NCI-H460 (cell line): ENCODE measurements at regions not wholly inside any gene's neighbourhood (a gene's known extent, or its start where the extent isn't known, plus 50 kb on each side); places are given as distances from the start of the nearest gene placed in this dataset.
"Not testable (repeated sequence)": the region's sequence is repeated elsewhere in the genome, so short reads cannot be mapped to it uniquely, and the experiment has no call there.

Source experiments
- DNase-seq: peaks from one replicate; pipeline ENCODE4 v3.0.0-alpha.2; 2016; ENCODE audit warnings: low read depth; ENCODE audit errors: extremely low read depth

GRCh38 chr1:93774707-93775106 is 93.1 kb upstream of the BCAR3 start:
- DNase-seq: no peak

GRCh38 chr1:93773049-93773838 is 91.6 kb upstream of the BCAR3 start:
- no peak for DNase-seq

GRCh38 chr1:93771843-93772242 is 90.2 kb upstream of the BCAR3 start:
- no peak for DNase-seq

- no peak for DNase-seq
These were observed 89.0 kb upstream of the BCAR3 start for GRCh38 chr1:93770640-93771039.

DNA sequence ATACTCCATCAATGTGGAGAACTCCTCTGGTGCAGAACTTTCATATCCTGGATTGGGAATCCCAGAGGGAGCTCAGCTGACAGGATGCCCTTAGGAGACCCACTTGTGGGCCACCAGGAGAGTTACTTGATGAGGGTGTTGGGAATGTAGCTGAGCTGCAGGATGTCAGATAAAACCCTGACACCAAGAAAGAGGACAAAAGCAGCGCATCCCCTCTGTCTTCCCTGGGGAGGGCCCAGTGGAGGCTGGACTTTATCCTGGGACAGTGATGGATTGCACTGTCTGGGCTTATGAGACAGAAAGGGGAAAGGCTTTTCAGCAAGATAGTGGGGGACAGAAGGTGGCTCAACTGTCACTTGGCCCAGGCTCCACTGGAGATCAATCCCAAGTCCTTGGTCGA is 88.1 kb upstream of the BCAR3 start:
- no peak for DNase-seq

GRCh38 chr1:93768380-93768863 is 86.8 kb upstream of the BCAR3 start:
- DNase-seq: no peak

DNA sequence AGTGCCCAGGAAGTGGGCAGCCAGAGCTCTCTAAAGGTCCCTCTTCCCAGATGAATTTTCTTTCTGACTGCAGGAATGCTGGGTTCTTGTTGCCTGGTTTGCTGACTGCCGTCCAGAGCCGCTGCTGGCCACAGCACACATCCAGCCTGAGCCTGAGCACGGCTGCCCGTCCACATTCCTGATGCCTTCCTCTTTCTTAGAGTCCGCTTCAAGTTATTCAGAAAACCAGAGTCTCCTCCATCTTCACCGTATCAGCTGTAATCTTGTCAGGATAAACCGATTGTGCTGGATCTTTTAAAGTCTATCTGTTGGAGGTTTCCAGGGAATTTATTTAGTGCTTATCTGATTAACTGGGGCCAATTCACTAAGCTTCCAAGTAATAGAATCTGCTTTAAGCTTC is 84.8 kb upstream of the BCAR3 start:
- DNase-seq: no peak

DNA sequence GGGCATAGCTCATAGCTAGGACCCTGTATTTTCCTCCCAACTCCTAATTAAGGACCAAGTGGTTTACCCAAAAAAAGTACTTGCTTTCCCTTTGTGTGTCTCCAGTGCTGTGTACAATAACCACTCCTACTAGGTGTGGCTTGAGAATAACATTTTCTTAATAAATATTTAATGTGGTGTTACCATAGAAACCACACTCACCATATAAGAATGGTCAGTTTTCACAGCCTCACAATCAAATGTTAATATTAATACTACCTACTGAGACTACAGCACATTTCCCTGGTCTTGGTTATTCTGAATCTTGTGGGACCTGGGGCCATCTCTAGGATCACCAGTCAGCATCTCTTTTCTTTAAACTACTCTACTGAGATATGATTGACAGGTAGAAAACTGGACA is 83.5 kb upstream of the BCAR3 start:
- DNase-seq: no peak

- DNase-seq: no peak
These were observed 82.7 kb upstream of the BCAR3 start for GRCh38 chr1:93764366-93764750.

GRCh38 chr1:93763704-93764365 is 82.2 kb upstream of the BCAR3 start:
- DNase-seq: no peak

GRCh38 chr1:93758842-93759515 is 77.3 kb upstream of the BCAR3 start:
- DNase-seq: peak; percentile 91

GRCh38 chr1:93757256-93758036 is 75.8 kb upstream of the BCAR3 start:
- no peak for DNase-seq

GRCh38 chr1:93756657-93757056 is 75.0 kb upstream of the BCAR3 start:
- no peak for DNase-seq

DNA sequence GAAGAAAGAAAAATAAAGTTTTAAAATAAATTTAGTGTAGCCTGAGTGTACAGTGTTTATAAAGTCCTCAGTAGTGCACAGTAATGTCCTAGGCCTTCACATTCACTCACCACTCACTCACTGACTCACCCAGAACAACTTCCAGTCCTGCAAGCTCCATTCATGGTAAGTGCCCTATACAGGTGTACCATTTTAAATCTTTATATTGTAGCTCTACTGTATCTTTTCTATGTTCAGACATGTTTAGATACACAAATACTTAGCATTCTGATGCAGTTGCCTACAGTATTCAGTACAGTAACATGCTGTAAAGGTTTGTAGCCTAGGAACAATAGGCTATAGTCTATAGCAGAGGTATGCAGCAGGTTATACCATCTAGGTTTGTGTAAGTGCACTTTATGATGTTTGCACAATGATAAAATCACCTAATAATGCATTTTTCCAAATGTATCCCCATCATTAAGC is 73.6 kb upstream of the BCAR3 start:
- not testable (repeated sequence) for DNase-seq

DNA sequence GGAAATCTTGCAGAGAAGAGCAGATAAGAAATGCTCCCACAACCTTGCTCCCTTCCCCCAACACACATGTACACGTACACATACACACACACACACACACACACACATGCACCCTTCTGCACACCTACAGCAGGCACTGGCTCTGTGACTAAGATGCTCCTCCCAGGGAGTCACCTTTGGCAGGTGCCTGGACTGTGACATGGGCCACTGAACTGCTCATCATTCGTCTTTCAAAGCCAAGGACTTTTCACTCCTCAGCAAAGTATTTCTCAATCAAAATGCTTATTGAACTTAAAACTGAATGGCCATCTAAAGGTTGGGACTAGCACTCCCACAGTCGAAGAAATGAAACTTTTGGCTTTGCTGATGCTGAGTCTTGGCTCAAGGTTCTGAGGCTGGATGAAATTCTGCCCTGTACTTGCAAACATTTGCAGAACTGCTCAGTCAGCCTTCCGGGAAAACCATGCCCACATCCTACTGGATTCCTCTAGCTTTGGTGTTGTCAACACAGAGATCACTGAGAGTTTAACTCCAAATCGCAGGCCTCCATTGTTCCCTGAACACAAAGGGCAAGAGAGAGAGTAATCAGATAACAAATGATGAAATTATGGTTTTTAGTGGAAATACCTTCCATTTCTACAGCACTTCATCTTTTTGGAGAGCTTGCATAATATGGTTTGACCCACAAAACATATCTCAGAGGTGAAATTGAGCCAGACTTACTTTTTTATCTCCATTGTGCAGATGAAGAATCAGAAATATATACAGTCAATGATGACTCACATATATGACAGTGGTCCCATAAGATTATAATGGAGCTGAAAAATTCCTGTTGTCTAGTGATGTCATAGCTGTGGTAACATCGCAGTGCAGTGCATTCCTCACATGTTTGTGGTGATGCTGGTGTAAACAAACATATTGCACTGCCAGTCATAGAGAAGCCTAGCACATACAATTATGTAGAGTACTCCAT is 72.4 kb upstream of the BCAR3 start:
- DNase-seq: peak; percentile 91

DNA sequence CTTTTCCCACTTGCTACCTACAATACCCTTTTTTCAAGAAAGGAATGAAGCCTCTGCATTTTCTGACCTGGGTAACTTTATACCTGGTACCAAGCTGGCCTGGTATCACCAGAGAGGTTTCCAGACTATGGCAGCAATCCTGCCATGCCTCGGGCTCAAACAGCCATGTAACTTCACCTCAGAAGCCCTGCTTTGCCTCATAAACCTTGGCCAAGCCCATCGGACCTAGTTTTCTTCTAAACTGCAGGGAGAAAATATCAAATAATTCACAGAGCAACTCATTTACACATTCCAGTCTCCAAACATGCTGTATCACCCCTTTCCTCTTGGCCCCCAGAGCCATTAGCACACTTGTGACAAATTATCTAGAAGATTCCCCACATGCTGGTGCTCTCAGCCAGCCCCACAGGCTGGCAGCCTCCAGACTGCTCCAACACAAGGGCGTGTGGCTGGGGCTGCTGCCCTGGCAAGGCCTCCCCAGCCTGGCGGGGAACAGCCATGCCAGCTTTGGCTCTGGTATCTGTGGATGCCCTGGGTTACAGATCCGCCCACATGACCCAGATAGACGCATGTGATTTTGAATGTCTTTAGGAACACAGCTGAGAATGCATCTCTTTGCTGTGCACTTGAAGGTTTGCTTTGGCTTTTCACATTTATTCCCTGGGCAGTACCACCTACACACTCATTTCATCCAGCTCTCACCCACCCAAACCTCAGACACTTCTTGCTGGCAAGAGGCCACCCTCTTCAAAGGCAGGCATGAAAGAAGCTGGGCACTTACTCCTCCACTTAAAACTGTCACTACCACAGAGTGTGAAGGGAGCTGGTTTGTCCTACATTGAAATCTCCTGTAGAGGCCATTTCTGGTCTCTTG is 70.0 kb upstream of the BCAR3 start:
- DNase-seq: no peak

DNA sequence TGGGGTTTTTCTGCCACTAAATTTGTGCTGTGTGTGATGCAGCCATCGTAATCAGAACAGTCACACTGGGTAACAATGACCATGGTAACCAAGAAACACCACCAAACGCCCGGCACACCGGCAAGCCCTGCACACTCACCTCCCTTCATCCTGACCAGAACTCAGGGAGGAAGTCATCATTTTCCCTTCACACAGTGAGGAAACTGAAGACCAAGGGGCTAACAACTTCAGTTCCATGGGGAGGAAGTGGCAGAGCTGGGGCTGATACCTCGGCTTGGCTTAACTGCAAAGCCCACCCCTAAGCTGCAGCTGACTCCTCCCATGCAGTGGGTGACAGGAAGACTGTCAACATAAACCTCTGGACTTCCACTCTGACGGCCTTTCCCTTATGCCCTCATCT is 69.3 kb upstream of the BCAR3 start:
- no peak for DNase-seq

DNA sequence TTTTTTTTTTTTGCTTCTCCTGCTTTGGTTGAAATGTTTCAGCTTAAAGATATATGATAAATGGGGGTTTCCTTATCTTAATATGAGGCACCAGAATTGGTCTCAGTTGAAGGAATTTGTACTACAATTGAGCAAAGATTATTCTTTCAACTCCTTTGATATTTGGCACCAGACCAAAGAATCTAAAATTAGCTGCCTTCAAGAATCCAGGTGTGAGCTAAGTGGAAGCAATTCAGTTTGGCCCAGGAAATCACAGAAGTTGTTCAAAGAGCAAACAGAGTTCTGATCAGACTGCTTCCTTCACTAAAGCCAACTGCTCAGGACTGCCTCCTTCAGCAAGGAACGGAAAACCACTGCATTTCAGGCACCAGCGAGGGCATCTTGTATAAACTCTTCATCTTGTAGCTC is 68.3 kb upstream of the BCAR3 start:
- no peak for DNase-seq

DNA sequence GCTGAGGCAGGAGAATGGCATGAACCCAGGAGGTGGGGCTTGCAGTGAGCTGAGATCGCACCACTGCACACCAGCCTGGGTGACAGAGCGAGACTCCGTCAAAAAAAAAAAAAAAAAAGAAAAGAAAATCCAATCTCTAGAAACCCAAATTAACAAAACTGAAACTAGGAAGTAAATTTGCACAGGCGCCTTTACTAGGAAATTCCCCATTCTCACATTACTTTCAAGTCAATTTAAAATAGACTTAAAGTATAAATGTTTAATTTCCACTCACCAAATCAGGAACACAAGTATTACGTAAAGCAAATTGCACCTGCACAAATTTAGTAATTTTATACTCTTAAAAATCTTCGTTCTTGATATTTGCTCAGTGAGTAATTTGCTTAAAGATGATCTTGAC is 67.8 kb upstream of the BCAR3 start:
- no peak for DNase-seq
